ENCODE measurements at regions not wholly inside any gene's neighbourhood (a gene's known extent, or its start where the extent isn't known, plus 50 kb on each side); places are given as distances from the start of the nearest gene placed in this dataset.

DNA sequence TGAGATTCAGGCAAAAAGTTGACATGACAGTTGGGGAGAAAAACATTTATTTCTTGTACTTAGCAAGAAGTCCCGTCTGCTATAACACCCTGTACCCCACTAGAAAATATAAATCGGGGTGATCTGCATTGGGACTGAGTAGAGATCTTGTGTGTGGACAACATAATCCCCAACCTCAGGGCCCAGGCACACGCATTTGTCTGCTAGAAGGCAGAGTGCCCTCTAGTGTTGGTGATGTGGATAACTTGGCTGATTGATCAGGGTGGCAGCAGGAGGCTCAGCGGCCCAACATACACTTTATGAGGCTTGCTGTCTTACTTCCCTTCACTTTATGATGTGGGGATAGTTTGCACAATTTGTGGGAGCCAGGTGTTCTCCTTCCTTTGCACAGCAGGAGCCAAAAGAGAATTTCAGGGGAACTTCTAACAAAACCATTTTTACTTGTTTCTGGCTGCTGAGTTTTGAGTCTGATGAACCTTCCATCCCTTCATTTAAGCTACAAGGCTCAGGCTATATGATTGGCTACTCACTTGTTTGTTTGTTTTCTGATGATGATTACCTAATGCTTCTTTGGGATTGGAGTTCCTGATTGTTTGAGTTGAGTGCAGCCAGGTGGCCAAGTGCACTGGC is 263.2 kb downstream of the DMAC1 start:
- H3K27ac ChIP-seq (ENCODE audit: low read depth, low read length), result no peak overlapping the region
- Mint-ChIP-seq H3K27me3 (ENCODE audit: insufficient read depth) (peaks cover 9% of the 10 kb centered on the region), H3K4me1 (peaks cover 5% of the 10 kb centered on the region), H3K9me3 (no peaks in the 10 kb centered on the region), H3K27ac (no peak overlapping the region), H3K36me3 (ENCODE audit: low read depth) (no peaks in the 10 kb centered on the region), H3K4me3 (no peak overlapping the region)
- no peaks in the 10 kb centered on the region for H3K4me1 ChIP-seq (ENCODE audit: control insufficient read depth, insufficient read depth, low read length)
- DNase-seq, result peak; percentile 89
- no peaks in the 10 kb centered on the region for H3K9me3 ChIP-seq (ENCODE audit: control insufficient read depth, low read length)
- peaks cover 5% of the 10 kb centered on the region for H3K27me3 ChIP-seq (ENCODE audit: control insufficient read depth, insufficient read depth, low read length, poor library complexity, severe bottlenecking)
- no peaks in the 10 kb centered on the region for H3K36me3 ChIP-seq (ENCODE audit: control insufficient read depth, insufficient read depth, low read length)
- H3K4me3 ChIP-seq (ENCODE audit: low read length), result no peak overlapping the region
- WGBS, 2 experiments (ENCODE audit: insufficient coverage in 1 of 2, insufficient read length in 1 of 2), result 14 to 25% methylated on average over 2 to 4 of the region's 4 CpGs
- TF ChIP-seq, protein P1, sequence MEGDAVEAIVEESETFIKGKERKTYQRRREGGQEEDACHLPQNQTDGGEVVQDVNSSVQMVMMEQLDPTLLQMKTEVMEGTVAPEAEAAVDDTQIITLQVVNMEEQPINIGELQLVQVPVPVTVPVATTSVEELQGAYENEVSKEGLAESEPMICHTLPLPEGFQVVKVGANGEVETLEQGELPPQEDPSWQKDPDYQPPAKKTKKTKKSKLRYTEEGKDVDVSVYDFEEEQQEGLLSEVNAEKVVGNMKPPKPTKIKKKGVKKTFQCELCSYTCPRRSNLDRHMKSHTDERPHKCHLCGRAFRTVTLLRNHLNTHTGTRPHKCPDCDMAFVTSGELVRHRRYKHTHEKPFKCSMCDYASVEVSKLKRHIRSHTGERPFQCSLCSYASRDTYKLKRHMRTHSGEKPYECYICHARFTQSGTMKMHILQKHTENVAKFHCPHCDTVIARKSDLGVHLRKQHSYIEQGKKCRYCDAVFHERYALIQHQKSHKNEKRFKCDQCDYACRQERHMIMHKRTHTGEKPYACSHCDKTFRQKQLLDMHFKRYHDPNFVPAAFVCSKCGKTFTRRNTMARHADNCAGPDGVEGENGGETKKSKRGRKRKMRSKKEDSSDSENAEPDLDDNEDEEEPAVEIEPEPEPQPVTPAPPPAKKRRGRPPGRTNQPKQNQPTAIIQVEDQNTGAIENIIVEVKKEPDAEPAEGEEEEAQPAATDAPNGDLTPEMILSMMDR (conservative IDR thresholded peaks at IDR 0.05), result peak; percentile 91
- no peak overlapping the region for H3K9ac ChIP-seq (ENCODE audit: extremely low read depth, low read length, poor library complexity, severe bottlenecking)

DNA sequence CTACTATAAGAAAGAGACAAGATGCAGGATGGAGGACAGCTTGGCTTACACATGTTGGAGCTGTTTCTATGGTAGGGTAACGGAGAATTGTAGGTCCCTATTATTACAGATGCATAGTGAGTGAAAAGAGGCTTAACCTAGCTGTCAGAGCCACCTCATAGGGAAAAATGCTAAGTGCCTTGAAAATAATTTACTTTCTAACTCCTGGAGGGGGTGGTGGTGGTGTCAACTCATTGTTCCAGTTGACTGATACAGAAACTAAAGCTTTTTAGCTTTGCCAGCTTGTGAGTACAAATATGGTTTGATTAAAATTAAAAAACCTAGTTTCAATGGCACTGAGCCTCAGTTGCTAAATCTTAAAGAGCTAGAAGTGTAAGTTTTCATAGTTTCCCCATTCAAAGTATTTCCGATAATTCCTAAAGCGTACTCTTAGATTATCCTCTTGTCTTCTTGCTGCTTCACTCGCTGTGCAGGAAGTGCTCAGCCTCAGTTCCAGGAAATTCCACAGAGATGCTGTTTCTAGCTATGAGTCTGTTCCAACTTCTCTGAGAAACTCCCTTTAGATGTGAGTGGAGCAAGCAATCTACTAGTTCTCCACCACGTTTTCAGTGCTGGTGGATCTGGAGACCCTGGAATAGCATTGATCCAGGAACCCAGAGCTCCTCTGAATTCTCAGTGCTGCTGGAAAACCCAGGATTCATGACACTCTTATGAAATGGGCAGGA is 265.2 kb downstream of the DMAC1 start:
- Histone ChIP-seq H3K9ac (ENCODE audit: extremely low read depth, low read length, poor library complexity, severe bottlenecking) (no peak overlapping the region), H3K4me3 (ENCODE audit: low read length) (no peak overlapping the region), H3K4me1 (ENCODE audit: control insufficient read depth, insufficient read depth, low read length) (no peaks in the 10 kb centered on the region), H3K27me3 (ENCODE audit: control insufficient read depth, insufficient read depth, low read length, poor library complexity, severe bottlenecking) (no peaks in the 10 kb centered on the region), H3K27ac (ENCODE audit: low read depth, low read length) (no peak overlapping the region), H3K9me3 (ENCODE audit: control insufficient read depth, low read length) (no peaks in the 10 kb centered on the region), H3K36me3 (ENCODE audit: control insufficient read depth, insufficient read depth, low read length) (no peaks in the 10 kb centered on the region)
- DNase-seq, result no peak
- H3K27ac Mint-ChIP-seq, result no peak overlapping the region
- H3K9me3 Mint-ChIP-seq, result no peaks in the 10 kb centered on the region
- no peak overlapping the region for H3K4me3 Mint-ChIP-seq
- 91 to 96% methylated on average over 4 to 5 of the region's 5 CpGs for WGBS, 2 experiments (ENCODE audit: insufficient coverage in 1 of 2, insufficient read length in 1 of 2)
- peaks cover 16% of the 10 kb centered on the region for H3K27me3 Mint-ChIP-seq (ENCODE audit: insufficient read depth)
- H3K4me1 Mint-ChIP-seq, result peaks cover 5% of the 10 kb centered on the region
- TF ChIP-seq, protein P1 (conservative IDR thresholded peaks at IDR 0.05), result no peak
- H3K36me3 Mint-ChIP-seq (ENCODE audit: low read depth), result no peaks in the 10 kb centered on the region

DNA sequence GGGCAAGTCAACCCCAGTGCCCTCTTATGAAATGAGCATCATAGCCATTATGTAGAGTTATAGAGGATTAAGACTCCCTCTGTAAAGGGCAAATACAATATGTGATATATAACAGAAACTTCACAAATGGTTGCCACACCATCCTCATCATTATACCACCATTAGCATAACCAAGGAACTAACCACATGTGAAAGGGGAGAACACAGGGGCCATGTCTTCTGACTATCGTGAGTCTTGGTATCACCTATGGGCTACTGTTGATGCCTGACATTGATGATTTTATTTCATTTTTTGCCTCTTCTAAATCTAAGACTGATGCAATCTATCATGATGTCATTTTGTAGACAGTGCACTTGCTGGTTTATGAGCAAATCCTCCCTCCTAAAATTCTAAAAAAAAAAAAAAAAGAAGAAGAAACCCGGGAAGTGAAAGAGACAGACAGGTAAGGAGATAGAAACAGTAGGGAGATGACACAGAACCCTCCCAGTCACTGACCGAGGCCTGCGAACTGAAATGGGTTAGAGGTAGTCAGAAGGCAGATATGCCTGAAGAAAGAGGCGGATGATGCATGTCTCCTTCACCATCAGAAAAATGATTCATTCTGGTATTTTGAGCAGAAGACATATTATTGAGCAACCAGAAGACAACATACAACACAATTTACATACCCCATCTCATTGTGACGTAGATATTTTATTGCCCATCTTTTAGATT is 266.0 kb downstream of the DMAC1 start:
- no peaks in the 10 kb centered on the region for H3K27me3 ChIP-seq (ENCODE audit: control insufficient read depth, insufficient read depth, low read length, poor library complexity, severe bottlenecking)
- Mint-ChIP-seq H3K27me3 (ENCODE audit: insufficient read depth) (peaks cover 16% of the 10 kb centered on the region), H3K4me1 (peaks cover 5% of the 10 kb centered on the region), H3K27ac (no peak overlapping the region), H3K4me3 (no peak overlapping the region), H3K9me3 (no peaks in the 10 kb centered on the region), H3K36me3 (ENCODE audit: low read depth) (no peaks in the 10 kb centered on the region)
- H3K36me3 ChIP-seq (ENCODE audit: control insufficient read depth, insufficient read depth, low read length), result no peaks in the 10 kb centered on the region
- H3K4me3 ChIP-seq (ENCODE audit: low read length), result no peak overlapping the region
- no peak overlapping the region for H3K27ac ChIP-seq (ENCODE audit: low read depth, low read length)
- no peak overlapping the region for H3K9ac ChIP-seq (ENCODE audit: extremely low read depth, low read length, poor library complexity, severe bottlenecking)
- no peaks in the 10 kb centered on the region for H3K4me1 ChIP-seq (ENCODE audit: control insufficient read depth, insufficient read depth, low read length)
- 90 to 94% methylated on average over 4 to 6 of the region's 6 CpGs for WGBS, 2 experiments (ENCODE audit: insufficient coverage in 1 of 2, insufficient read length in 1 of 2)
- H3K9me3 ChIP-seq (ENCODE audit: control insufficient read depth, low read length), result no peaks in the 10 kb centered on the region
- DNase-seq, result no peak
- TF ChIP-seq, protein P1 (conservative IDR thresholded peaks at IDR 0.05), result no peak
